SU-DHL-6 (cell line): ENCODE measurements at regions not wholly inside any gene's neighbourhood (a gene's known extent, or its start where the extent isn't known, plus 50 kb on each side); places are given as distances from the start of the nearest gene placed in this dataset.

Experiments used
- H2AFZ ChIP-seq: fragments of 200-600 bp; sonication (generic); 2 replicates; pipeline ENCODE4 v1.6.1; 2014; ENCODE audit warnings: low read depth, mild to moderate bottlenecking, moderate library complexity, mixed read lengths, antibody characterized with exemption, low read length; ENCODE audit not compliant: severe bottlenecking
- H3F3A ChIP-seq: fragments of 200-600 bp; shearing (Covaris generic); 2 replicates; pipeline ENCODE4 v1.6.0; 2016; ENCODE audit warnings: antibody characterized with exemption, mild to moderate bottlenecking; ENCODE audit not compliant: insufficient read depth
- H3K27ac ChIP-seq: fragments of 200-600 bp; sonication (generic); 2 replicates; pipeline ENCODE4 v1.5.1; 2016; ENCODE audit warnings: low read depth, mild to moderate bottlenecking, low read length, moderate library complexity, mixed read lengths
- H3K27me3 ChIP-seq: fragments of 200-600 bp; sonication (generic), shearing (Covaris generic); 2 replicates; pipeline ENCODE4 v1.6.0; 2014; ENCODE audit warnings: mild to moderate bottlenecking, low read length
- H3K36me3 ChIP-seq: fragments of 200-600 bp; sonication (generic); 2 replicates; pipeline ENCODE4 v1.6.1; 2014; ENCODE audit warnings: mild to moderate bottlenecking, low read length, mixed read lengths
- H3K4me2 ChIP-seq: fragments of 300-600, 200-600 bp; shearing (Covaris generic), sonication (generic); 2 replicates; pipeline ENCODE4 v1.6.0; 2014; ENCODE audit warnings: low read length, low read depth, mild to moderate bottlenecking; ENCODE audit not compliant: poor library complexity, severe bottlenecking
- H3K4me3 ChIP-seq: fragments of 200-600 bp; sonication (generic); 2 replicates; pipeline ENCODE4 v1.5.1; 2014; ENCODE audit warnings: antibody characterized with exemption, low read length, mild to moderate bottlenecking, mixed read lengths; ENCODE audit not compliant: insufficient read depth, poor library complexity, severe bottlenecking
- H3K79me2 ChIP-seq: fragments of 200-600 bp; sonication (generic); 2 replicates; pipeline ENCODE4 v1.6.1; 2014; ENCODE audit warnings: mild to moderate bottlenecking, low read length, moderate library complexity; ENCODE audit not compliant: insufficient read depth
- H3K9ac ChIP-seq: fragments of 200-600 bp; sonication (generic); 2 replicates; pipeline ENCODE4 v1.7.0; 2014; ENCODE audit warnings: mild to moderate bottlenecking, low read length
- H3K9me2 ChIP-seq: fragments of 200-600 bp; sonication (generic); replicated peaks from 2 replicates; pipeline ENCODE4 v1.6.1; 2014; ENCODE audit warnings: low read length; ENCODE audit not compliant: insufficient read depth
- H3K9me3 ChIP-seq: fragments of 200-600 bp; sonication (generic); 2 replicates; pipeline ENCODE4 v1.6.1; 2014; ENCODE audit warnings: low read length, mixed read lengths; ENCODE audit not compliant: insufficient read depth
- H4K20me1 ChIP-seq: fragments of 200-600 bp; sonication (generic); 2 replicates; pipeline ENCODE4 v1.6.1; 2014; ENCODE audit warnings: low read depth, mild to moderate bottlenecking, antibody characterized with exemption, low read length, moderate library complexity, mixed read lengths
- CTCF ChIP-seq: fragments of 200-600 bp; sonication (generic); IDR thresholded peaks from one replicate; pipeline ENCODE4 v1.5.1; 2017; ENCODE audit warnings: antibody characterized with exemption, mild to moderate bottlenecking, low read length, moderate library complexity; ENCODE audit not compliant: insufficient read depth, poor library complexity, severe bottlenecking
- EZH2phosphoT487 ChIP-seq: fragments of 200-600 bp; sonication (generic), shearing (Covaris generic); conservative IDR thresholded peaks from 2 replicates; pipeline ENCODE4 v1.6.1; 2018; ENCODE audit warnings: mild to moderate bottlenecking, antibody characterized with exemption, low read length, moderate library complexity, mixed read lengths

- Histone ChIP-seq H3K4me2 (no peak overlapping the region), H3K9me3 (no peaks in the 10 kb centered on the region), H3F3A (no peaks in the 10 kb centered on the region), H3K9me2 (no peaks in the 10 kb centered on the region), H3K27me3 (no peaks in the 10 kb centered on the region), H3K9ac (no peak overlapping the region), H4K20me1 (no peaks in the 10 kb centered on the region), H3K4me3 (no peak overlapping the region), H3K36me3 (no peaks in the 10 kb centered on the region), H2AFZ (no peak overlapping the region), H3K79me2 (no peaks in the 10 kb centered on the region), H3K27ac (no peak overlapping the region)
- TF ChIP-seq EZH2phosphoT487 (no peak), CTCF (no peak)
Observed at GRCh38 chr10:45534572-45534971, 138.0 kb downstream of the ZFAND4 start.

GRCh38 chr10:45532480-45532879, 140.1 kb downstream of the ZFAND4 start:
- TF ChIP-seq CTCF (no peak), EZH2phosphoT487 (no peak)
- Histone ChIP-seq H3K9me2 (no peaks in the 10 kb centered on the region), H3K9me3 (no peaks in the 10 kb centered on the region), H3F3A (no peaks in the 10 kb centered on the region), H3K4me3 (no peak overlapping the region), H3K9ac (no peak overlapping the region), H3K4me2 (no peak overlapping the region), H2AFZ (no peak overlapping the region), H4K20me1 (no peaks in the 10 kb centered on the region), H3K79me2 (no peaks in the 10 kb centered on the region), H3K27ac (no peak overlapping the region), H3K36me3 (no peaks in the 10 kb centered on the region), H3K27me3 (no peaks in the 10 kb centered on the region)

- Histone ChIP-seq H3K36me3 (no peaks in the 10 kb centered on the region), H3K4me3 (no peak overlapping the region), H3K9ac (no peak overlapping the region), H3F3A (no peaks in the 10 kb centered on the region), H3K4me2 (no peak overlapping the region), H3K27ac (no peak overlapping the region), H3K9me3 (no peaks in the 10 kb centered on the region), H3K79me2 (no peaks in the 10 kb centered on the region), H3K9me2 (no peaks in the 10 kb centered on the region), H2AFZ (no peak overlapping the region), H4K20me1 (no peaks in the 10 kb centered on the region), H3K27me3 (no peaks in the 10 kb centered on the region)
- TF ChIP-seq CTCF = no peak
- no peak for TF ChIP-seq EZH2phosphoT487
Observed at GRCh38 chr10:45526309-45526905, 146.2 kb downstream of the ZFAND4 start.
